Epidermal melanocyte (primary cell): ENCODE measurements at regions not wholly inside any gene's neighbourhood (a gene's known extent, or its start where the extent isn't known, plus 50 kb on each side); places are given as distances from the start of the nearest gene placed in this dataset.

Experiments
- DNase-seq: peaks from one replicate; pipeline ENCODE4 v3.0.0; 2011; ENCODE audit warnings: low spot score; ENCODE audit not compliant: insufficient read length

- DNase-seq: no peak
Measured at GRCh38 chr5:89755024-89755423, 654.5 kb downstream of the CETN3 start.

DNA sequence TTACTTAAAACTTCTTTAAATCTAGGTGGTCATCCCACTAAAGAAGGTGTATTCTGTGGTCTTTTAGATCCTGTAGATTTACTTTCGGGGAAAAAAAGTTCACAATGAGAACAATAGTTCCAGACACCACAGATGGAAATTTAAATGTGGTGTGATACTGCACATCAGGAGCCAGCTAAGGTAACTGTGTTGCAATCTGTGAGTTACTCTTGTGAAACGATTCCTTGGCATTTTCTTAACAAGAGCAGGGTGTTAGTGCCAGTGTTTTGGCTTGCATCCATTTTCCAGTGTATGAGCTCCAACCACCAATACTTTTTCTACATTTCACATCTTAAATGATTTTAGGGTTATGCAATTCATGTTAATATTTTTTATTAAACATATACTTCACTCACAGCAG, 674.5 kb downstream of the CETN3 start:
- DNase-seq: no peak

GRCh38 chr5:89733772-89734171, 675.8 kb downstream of the CETN3 start:
- DNase-seq: no peak

DNA sequence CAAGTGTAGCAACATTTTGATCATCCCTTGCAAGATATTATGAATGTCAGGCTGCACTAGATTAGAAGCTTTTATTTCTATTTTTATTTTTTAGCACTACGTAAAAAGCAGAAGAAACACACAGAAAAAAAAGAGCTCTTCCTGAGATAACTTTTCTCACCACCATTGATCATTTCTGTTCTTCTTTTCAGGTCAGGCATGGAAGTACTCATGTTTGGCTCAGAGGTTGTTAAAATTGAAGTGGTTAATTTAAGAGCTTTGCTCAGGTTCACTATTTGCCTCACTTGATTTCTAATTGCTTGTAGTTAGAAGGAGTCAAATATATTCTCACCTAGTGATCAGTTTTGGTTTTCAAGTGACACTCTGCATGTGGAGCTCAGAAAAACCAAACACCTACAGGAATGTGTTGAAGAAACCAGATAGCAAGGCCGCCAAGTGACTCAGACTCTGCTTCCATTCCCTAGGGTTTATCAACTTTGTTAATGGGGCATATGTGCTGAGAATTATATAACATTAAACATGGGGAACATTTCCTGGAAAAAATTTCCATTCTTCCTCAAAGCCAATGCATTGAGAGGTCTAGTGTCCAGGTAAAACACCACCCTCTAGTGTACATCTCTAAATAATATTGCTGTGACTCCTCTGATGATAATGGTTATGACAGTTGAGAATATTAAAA, 679.8 kb downstream of the CETN3 start:
- no peak for DNase-seq

GRCh38 chr5:89728750-89729149, 680.8 kb downstream of the CETN3 start:
- no peak for DNase-seq

DNA sequence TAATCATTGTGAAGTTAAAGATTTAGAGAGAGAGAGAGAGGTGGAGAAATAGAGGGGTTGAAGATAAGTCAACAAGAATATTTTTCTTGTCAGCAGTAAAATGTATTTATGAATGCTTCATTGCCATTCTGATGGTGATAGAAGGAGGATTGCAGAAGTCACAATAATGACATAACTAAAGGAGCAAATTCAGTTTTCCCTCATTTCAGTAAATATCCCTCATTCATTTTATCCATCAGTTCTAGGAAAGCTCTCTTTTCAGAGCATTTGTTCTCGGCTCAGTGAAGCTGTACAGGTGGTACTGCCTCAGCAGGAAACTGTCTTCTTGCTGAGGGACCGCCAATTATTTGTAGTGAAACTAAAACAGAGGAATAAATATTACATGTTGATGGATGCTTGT, 681.4 kb downstream of the CETN3 start:
- no peak for DNase-seq

GRCh38 chr5:89724379-89725095, 685.0 kb downstream of the CETN3 start:
- DNase-seq: no peak

- no peak for DNase-seq
Measured at GRCh38 chr5:89723907-89724306, 685.6 kb downstream of the CETN3 start.

- DNase-seq: no peak
Measured at GRCh38 chr5:89722538-89722937, 687.0 kb downstream of the CETN3 start.

GRCh38 chr5:89721931-89722330, 687.6 kb downstream of the CETN3 start:
- DNase-seq: no peak

DNA sequence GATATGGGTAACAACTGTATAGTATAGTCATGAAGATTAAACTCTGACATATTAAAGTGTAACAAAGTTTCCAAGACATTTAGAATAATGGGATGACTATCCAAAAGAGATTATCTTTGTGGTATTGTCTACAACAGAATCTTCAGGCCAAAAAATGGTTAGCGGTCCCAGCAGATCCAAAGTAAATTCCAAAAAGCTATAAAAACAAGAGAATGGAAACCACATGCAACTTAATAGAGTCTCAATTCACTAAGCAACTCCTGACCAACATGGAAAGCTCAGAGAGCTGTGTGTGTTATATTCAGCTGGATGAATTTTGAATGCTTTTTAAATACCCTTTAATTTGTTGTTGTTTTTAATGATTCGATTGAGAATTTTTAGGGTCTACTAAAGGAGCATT, 688.2 kb downstream of the CETN3 start:
- no peak for DNase-seq

- DNase-seq: no peak
Measured at GRCh38 chr5:89712134-89712700, 697.3 kb downstream of the CETN3 start.

- no peak for DNase-seq
Measured at GRCh38 chr5:89711526-89711925, 698.0 kb downstream of the CETN3 start.

GRCh38 chr5:89710006-89710405, 699.5 kb downstream of the CETN3 start:
- DNase-seq: no peak

DNA sequence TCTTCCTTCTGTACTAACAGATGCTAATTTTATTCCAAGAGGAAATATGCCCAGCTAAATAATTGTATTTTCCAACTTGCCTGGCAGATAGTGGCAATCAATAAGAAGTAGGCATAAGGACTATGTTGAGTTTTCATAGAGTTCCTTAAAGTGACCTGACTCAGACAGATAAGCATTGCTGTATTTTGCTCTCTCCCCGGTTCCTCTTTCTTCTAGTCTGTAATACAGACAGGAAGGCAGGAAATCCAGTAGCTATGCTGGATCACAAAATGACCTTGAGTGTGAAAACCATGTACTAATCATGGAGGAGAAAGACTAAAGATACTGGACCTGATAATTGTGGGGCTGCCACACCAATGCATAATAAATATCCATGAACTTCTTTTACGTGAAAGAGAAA, 701.7 kb downstream of the CETN3 start:
- DNase-seq: no peak

DNA sequence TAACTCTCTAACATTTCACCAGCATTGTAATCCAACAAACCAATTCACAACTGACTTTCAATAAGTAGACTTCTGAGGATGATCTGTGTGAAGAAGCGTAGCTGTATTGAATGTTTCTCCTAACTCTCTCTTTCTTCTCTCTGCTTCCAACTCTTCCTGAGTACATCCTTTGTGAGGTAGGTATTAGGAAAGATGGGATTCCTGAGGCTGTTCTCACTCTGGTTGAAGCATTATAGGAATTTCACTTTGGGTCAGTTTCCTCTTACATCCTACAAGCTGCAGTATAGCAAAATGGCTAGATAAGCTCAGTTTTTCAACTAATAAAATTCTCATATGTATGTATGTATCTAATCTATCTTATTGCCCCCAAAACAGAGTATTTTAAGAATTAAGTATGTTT, 702.8 kb downstream of the CETN3 start:
- no peak for DNase-seq

GRCh38 chr5:89703817-89704216, 705.7 kb downstream of the CETN3 start:
- no peak for DNase-seq

DNA sequence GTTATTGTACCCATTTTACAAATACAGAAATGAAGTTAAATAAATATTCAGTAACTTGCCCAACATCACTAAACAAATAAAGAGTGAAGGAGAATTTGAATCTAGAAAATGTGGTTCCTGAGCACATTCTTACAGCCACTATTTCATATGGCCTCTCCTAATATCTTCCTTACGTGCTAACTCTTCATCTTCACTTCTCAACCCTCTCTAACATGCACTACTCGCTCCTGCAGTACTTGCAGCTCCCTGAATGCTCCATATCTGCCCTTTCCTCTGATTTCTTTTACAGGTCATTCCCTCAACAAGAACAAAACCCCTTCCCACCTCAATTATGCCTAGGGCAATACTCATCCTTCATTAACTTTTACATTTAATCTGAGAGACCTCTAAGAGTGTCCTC, 711.5 kb downstream of the CETN3 start:
- no peak for DNase-seq

DNA sequence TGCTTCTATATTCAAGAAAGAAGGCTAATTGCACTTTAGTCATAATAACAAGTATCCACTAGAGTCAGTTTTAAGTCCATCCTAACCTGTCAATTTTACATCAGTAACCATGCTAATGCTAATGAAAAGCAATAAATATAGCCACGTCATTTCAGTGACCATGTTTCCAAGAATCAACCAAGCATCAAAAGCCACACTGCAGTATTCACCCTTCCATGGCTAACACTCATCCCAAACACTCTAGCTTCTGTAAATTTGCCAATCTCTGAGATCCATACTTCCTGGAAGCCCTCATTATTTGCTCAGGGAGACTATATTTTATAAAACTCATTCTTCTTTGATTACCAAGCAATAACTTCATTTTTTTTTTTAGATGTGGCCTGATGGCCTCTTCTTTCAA, 712.0 kb downstream of the CETN3 start:
- no peak for DNase-seq

DNA sequence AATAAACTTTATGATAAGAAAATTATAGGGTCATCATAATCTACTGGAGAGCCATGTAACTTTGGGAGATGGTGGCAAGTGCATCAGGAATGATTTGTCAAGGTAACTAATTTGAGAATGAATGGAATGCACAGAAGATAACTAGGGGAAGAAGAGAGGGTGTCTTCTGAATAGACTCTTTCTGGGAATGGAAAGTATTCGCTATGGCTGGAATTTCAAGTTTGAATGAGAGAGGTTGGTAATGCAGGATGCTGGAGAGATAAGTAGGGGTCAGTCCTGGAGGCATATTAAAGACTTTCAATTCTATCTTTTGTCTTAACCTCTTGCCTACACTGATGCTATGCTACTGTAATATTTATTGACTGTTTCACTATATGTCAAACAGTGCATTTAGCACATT, 714.2 kb downstream of the CETN3 start:
- DNase-seq: no peak

GRCh38 chr5:89694026-89694550, 715.5 kb downstream of the CETN3 start:
- DNase-seq: no peak

GRCh38 chr5:89690331-89690730, 719.2 kb downstream of the CETN3 start:
- no peak for DNase-seq
